PC-9 (cell line): ENCODE measurements at regions not wholly inside any gene's neighbourhood (a gene's known extent, or its start where the extent isn't known, plus 50 kb on each side); places are given as distances from the start of the nearest gene placed in this dataset.

Experiments used
- BruUV-seq: library from RNA; stranded (reverse); fragments of 400-500 nt; replicated peaks from 2 replicates; lab custom pipeline; 2021; lab: Mats Ljungman, UMichigan
- CTCF ChIA-PET: fragments of 300-600 bp; sonication (Branson Sonifier 250); formaldehyde crosslinking; loops from one replicate; lab custom pipeline; 2022; ENCODE audit warnings: antibody characterized with exemption; lab: Charles Lee
- POLR2A ChIA-PET: fragments of 300-600 bp; sonication (Branson Sonifier 250); formaldehyde crosslinking; loops from one replicate; lab custom pipeline; 2022; ENCODE audit warnings: antibody characterized with exemption; ENCODE audit not compliant: unreplicated experiment; lab: Charles Lee
- DNase-seq, 2 experiments: peaks; one replicate each; pipeline versions ENCODE4 v3.0.0 to v3.0.0-alpha.2; 2015 to 2022; ENCODE audit warnings: mixed read lengths in 1 of 2
- H2AFZ ChIP-seq: fragments of 200-600 bp; sonication (generic); 2 replicates; pipeline ENCODE4 v1.8.1; 2017; ENCODE audit warnings: antibody characterized with exemption
- H3F3A ChIP-seq: fragments of 200-600 bp; sonication (generic); 2 replicates; pipeline ENCODE4 v1.8.1; 2017; ENCODE audit warnings: antibody characterized with exemption, mild to moderate bottlenecking, low read depth; ENCODE audit not compliant: insufficient read depth
- H3K27ac ChIP-seq: fragments of 200-600 bp; sonication (generic); 2 replicates; pipeline ENCODE4 v1.6.1; 2016; ENCODE audit warnings: mixed run types
- H3K27me3 ChIP-seq: fragments of 200-600 bp; sonication (generic); 2 replicates; pipeline ENCODE4 v1.6.1; 2016; ENCODE audit warnings: low read depth, mixed run types; ENCODE audit not compliant: insufficient read depth
- H3K36me3 ChIP-seq: fragments of 200-600 bp; sonication (generic); 2 replicates; pipeline ENCODE4 v1.6.1; 2016; ENCODE audit warnings: low read depth, mixed run types
- H3K4me1 ChIP-seq: fragments of 200-600 bp; sonication (generic); replicated peaks from 2 replicates; pipeline ENCODE4 v1.6.1; 2016; ENCODE audit warnings: mixed run types; ENCODE audit not compliant: insufficient read depth
- H3K4me2 ChIP-seq: fragments of 200-600 bp; sonication (generic); 2 replicates; pipeline ENCODE4 v1.6.1; 2017; ENCODE audit warnings: mixed run types
- H3K4me3 ChIP-seq: fragments of 200-600 bp; sonication (generic); 2 replicates; pipeline ENCODE4 v1.6.1; 2016; ENCODE audit warnings: mixed run types
- H3K79me2 ChIP-seq: fragments of 200-600 bp; sonication (generic); 2 replicates; pipeline ENCODE4 v1.6.1; 2017; ENCODE audit warnings: low read depth, mixed run types
- H3K9me2 ChIP-seq: fragments of 200-600 bp; sonication (generic); 2 replicates; pipeline ENCODE4 v1.8.1; 2017; ENCODE audit warnings: mild to moderate bottlenecking; ENCODE audit not compliant: insufficient read depth
- H3K9me3 ChIP-seq: fragments of 200-600 bp; sonication (generic); 2 replicates; pipeline ENCODE4 v1.8.1; 2016; ENCODE audit warnings: low read depth; ENCODE audit not compliant: insufficient read depth
- H4K20me1 ChIP-seq: fragments of 200-600 bp; sonication (generic); 2 replicates; pipeline ENCODE4 v1.8.1; 2017; ENCODE audit not compliant: insufficient read depth
- CTCF ChIP-seq: fragments of 200-600 bp; sonication (generic); conservative IDR thresholded peaks from 2 replicates; pipeline ENCODE4 v1.6.1; 2017; ENCODE audit warnings: mixed run types, antibody characterized with exemption, mild to moderate bottlenecking, moderate library complexity
- EZH2 ChIP-seq: fragments of 200-600 bp; sonication (generic); IDR thresholded peaks from 2 replicates; pipeline ENCODE4 v1.8.0; 2017; ENCODE audit warnings: antibody characterized with exemption, low read depth
- intact Hi-C: fragments of 100-400 bp; cut with micrococcal nuclease; formaldehyde crosslinking; loops from one replicate; pipeline ENCODE4 v1.10.0; 2022; ENCODE audit not compliant: unreplicated experiment

GRCh38 chr3:95408464-95408862, 1345.6 kb downstream of the NSUN3 start:
- H3K27me3 ChIP-seq, result no peaks in the 10 kb centered on the region
- H3K9me2 ChIP-seq, result no peaks in the 10 kb centered on the region
- H3K36me3 ChIP-seq, result no peaks in the 10 kb centered on the region
- no peaks in the 10 kb centered on the region for H3F3A ChIP-seq
- H3K79me2 ChIP-seq, result no peaks in the 10 kb centered on the region
- no peak overlapping the region; the same call in 1 of the 2 replicates for H2AFZ ChIP-seq
- H3K4me2 ChIP-seq, result no peak overlapping the region
- no peak overlapping the region for H3K4me3 ChIP-seq
- ChIA-PET POLR2A (no interaction called here), CTCF (no interaction called here)
- no peak overlapping the region for H3K27ac ChIP-seq
- no peaks in the 10 kb centered on the region for H3K9me3 ChIP-seq
- TF ChIP-seq EZH2, result no peak
- TF ChIP-seq CTCF, result no peak
- no peaks in the 10 kb centered on the region for H4K20me1 ChIP-seq
- DNase-seq, result no peak
- BruUV-seq, result no TSS peak
- intact Hi-C loops, result no loop called here
- no peaks in the 10 kb centered on the region for H3K4me1 ChIP-seq

- Histone ChIP-seq H3K36me3 (no peaks in the 10 kb centered on the region), H3K4me3 (no peak overlapping the region), H3K27me3 (no peaks in the 10 kb centered on the region), H3K4me1 (no peaks in the 10 kb centered on the region), H3K9me2 (peaks cover 3% of the 10 kb centered on the region), H2AFZ (no peak overlapping the region), H3K4me2 (no peak overlapping the region), H3K9me3 (no peaks in the 10 kb centered on the region), H3F3A (no peaks in the 10 kb centered on the region), H3K79me2 (no peaks in the 10 kb centered on the region), H3K27ac (no peak overlapping the region), H4K20me1 (no peaks in the 10 kb centered on the region)
- POLR2A ChIA-PET, result no interaction called here
- no peak for DNase-seq
- no peak for TF ChIP-seq CTCF
- no peak for TF ChIP-seq EZH2
- intact Hi-C loops, result no loop called here
- CTCF ChIA-PET, result no interaction called here
- no TSS peak for BruUV-seq
These were observed 1355.4 kb downstream of the NSUN3 start for GRCh38 chr3:95418251-95418650.

- no peaks in the 10 kb centered on the region for H3K27me3 ChIP-seq
- POLR2A ChIA-PET, result no interaction called here
- no peak overlapping the region for H3K27ac ChIP-seq
- no peaks in the 10 kb centered on the region for H3K4me1 ChIP-seq
- BruUV-seq, result no TSS peak
- intact Hi-C loops, result no loop called here
- no peak overlapping the region for H3K4me3 ChIP-seq
- no peak overlapping the region for H3K4me2 ChIP-seq
- H3K79me2 ChIP-seq, result no peaks in the 10 kb centered on the region
- no peaks in the 10 kb centered on the region; the same call in 1 of the 2 replicates for H3K9me2 ChIP-seq
- H4K20me1 ChIP-seq, result no peaks in the 10 kb centered on the region
- no peak overlapping the region for H2AFZ ChIP-seq
- no peaks in the 10 kb centered on the region for H3K9me3 ChIP-seq
- H3K36me3 ChIP-seq, result no peaks in the 10 kb centered on the region
- CTCF ChIA-PET, result no interaction called here
- no peaks in the 10 kb centered on the region for H3F3A ChIP-seq
- TF ChIP-seq CTCF (no peak), EZH2 (no peak)
- no peak for DNase-seq
These were observed 1361.4 kb downstream of the NSUN3 start for GRCh38 chr3:95424279-95424678.
